HG02610 (cell line): ENCODE measurements at regions not wholly inside any gene's neighbourhood (a gene's known extent, or its start where the extent isn't known, plus 50 kb on each side); places are given as distances from the start of the nearest gene placed in this dataset.

Source experiments
- ATAC-seq: cut with Tn5 transposase; IDR thresholded peaks from one replicate; pipeline ENCODE4 v1.9.1; 2021; ENCODE audit warnings: mild to moderate bottlenecking, moderate library complexity; ENCODE audit not compliant: unreplicated experiment

GRCh38 chr16:17885659-17886207 is 415.0 kb upstream of the XYLT1 start:
- ATAC-seq = no peak

GRCh38 chr16:17877821-17878360 is 407.1 kb upstream of the XYLT1 start:
- no peak for ATAC-seq

GRCh38 chr16:17866996-17867395 is 396.2 kb upstream of the XYLT1 start:
- ATAC-seq = no peak

- no peak for ATAC-seq
These were observed 391.3 kb upstream of the XYLT1 start for GRCh38 chr16:17861981-17862479.

- ATAC-seq = no peak
These were observed 387.3 kb upstream of the XYLT1 start for GRCh38 chr16:17858061-17858460.

- no peak for ATAC-seq
These were observed 383.2 kb upstream of the XYLT1 start for GRCh38 chr16:17853958-17854357.

GRCh38 chr16:17852977-17853702 is 382.4 kb upstream of the XYLT1 start:
- no peak for ATAC-seq

- no peak for ATAC-seq
These were observed 380.0 kb upstream of the XYLT1 start for GRCh38 chr16:17850581-17851250.

- ATAC-seq = no peak
These were observed 376.6 kb upstream of the XYLT1 start for GRCh38 chr16:17847234-17847795.

- no peak for ATAC-seq
These were observed 375.3 kb upstream of the XYLT1 start for GRCh38 chr16:17846030-17846429.

GRCh38 chr16:17845031-17845430 is 374.3 kb upstream of the XYLT1 start:
- no peak for ATAC-seq

GRCh38 chr16:17843905-17844304 is 373.1 kb upstream of the XYLT1 start:
- ATAC-seq = no peak

GRCh38 chr16:17839907-17840306 is 369.1 kb upstream of the XYLT1 start:
- ATAC-seq = no peak

GRCh38 chr16:17839272-17839671 is 368.5 kb upstream of the XYLT1 start:
- no peak for ATAC-seq

- ATAC-seq = no peak
These were observed 366.3 kb upstream of the XYLT1 start for GRCh38 chr16:17836868-17837602.

- no peak for ATAC-seq
These were observed 364.5 kb upstream of the XYLT1 start for GRCh38 chr16:17835118-17835876.

GRCh38 chr16:17832738-17833137 is 362.0 kb upstream of the XYLT1 start:
- no peak for ATAC-seq

GRCh38 chr16:17831330-17831729 is 360.6 kb upstream of the XYLT1 start:
- no peak for ATAC-seq

- no peak for ATAC-seq
These were observed 359.9 kb upstream of the XYLT1 start for GRCh38 chr16:17830651-17831050.

- ATAC-seq = no peak
These were observed 359.1 kb upstream of the XYLT1 start for GRCh38 chr16:17829811-17830210.
